HG02981 (cell line): ENCODE measurements at regions not wholly inside any gene's neighbourhood (a gene's known extent, or its start where the extent isn't known, plus 50 kb on each side); places are given as distances from the start of the nearest gene placed in this dataset.
"Not testable (repeated sequence)": the region's sequence is repeated elsewhere in the genome, so short reads cannot be mapped to it uniquely, and the experiment has no call there.

Experiments
- ATAC-seq: cut with Tn5 transposase; IDR thresholded peaks from one replicate; pipeline ENCODE4 v1.9.1; 2021; ENCODE audit warnings: mild to moderate bottlenecking, moderate library complexity; ENCODE audit not compliant: unreplicated experiment

- no peak for ATAC-seq
Observed at GRCh38 chr17:37829592-37830123, 84.8 kb upstream of the HNF1B start.

GRCh38 chr17:37828651-37829124 lies 83.8 kb upstream of the HNF1B start:
- ATAC-seq = no peak

GRCh38 chr17:37827905-37828650 lies 83.2 kb upstream of the HNF1B start:
- ATAC-seq = no peak

- no peak for ATAC-seq
Observed at GRCh38 chr17:37826497-37827430, 81.9 kb upstream of the HNF1B start.

GRCh38 chr17:37825851-37826250 lies 81.0 kb upstream of the HNF1B start:
- ATAC-seq = no peak

- no peak for ATAC-seq
Observed at GRCh38 chr17:37824534-37825485, 80.0 kb upstream of the HNF1B start.

GRCh38 chr17:37823996-37824395 lies 79.1 kb upstream of the HNF1B start:
- no peak for ATAC-seq

- no peak for ATAC-seq
Observed at GRCh38 chr17:37820995-37821713, 76.3 kb upstream of the HNF1B start.

- ATAC-seq = peak; percentile 39
Observed at GRCh38 chr17:37820313-37820994, 75.6 kb upstream of the HNF1B start.

- ATAC-seq = no peak
Observed at GRCh38 chr17:37818689-37819088, 73.8 kb upstream of the HNF1B start.

GRCh38 chr17:37816950-37817349 lies 72.1 kb upstream of the HNF1B start:
- ATAC-seq = no peak

- no peak for ATAC-seq
Observed at GRCh38 chr17:37815536-37815935, 70.7 kb upstream of the HNF1B start.

GRCh38 chr17:37813751-37814150 lies 68.9 kb upstream of the HNF1B start:
- no peak for ATAC-seq

- not testable (repeated sequence) for ATAC-seq
Observed at GRCh38 chr17:37808846-37809245, 64.0 kb upstream of the HNF1B start.

- ATAC-seq = no peak
Observed at GRCh38 chr17:37802712-37803416, 58.0 kb upstream of the HNF1B start.

- no peak for ATAC-seq
Observed at GRCh38 chr17:37802061-37802595, 57.3 kb upstream of the HNF1B start.

- no peak for ATAC-seq
Observed at GRCh38 chr17:37801171-37801570, 56.3 kb upstream of the HNF1B start.

- ATAC-seq = no peak
Observed at GRCh38 chr17:37797206-37797605, 52.3 kb upstream of the HNF1B start.
